Mesendoderm (in vitro differentiated cells): ENCODE measurements at regions not wholly inside any gene's neighbourhood (a gene's known extent, or its start where the extent isn't known, plus 50 kb on each side); places are given as distances from the start of the nearest gene placed in this dataset.

Experiments used
- DNase-seq: peaks from one replicate; pipeline ENCODE4 v3.0.0; 2013
- H2AK5ac ChIP-seq: 2 replicates; pipeline ENCODE4 v1.6.1; 2013; ENCODE audit warnings: low read length, inconsistent platforms
- H2BK120ac ChIP-seq: 2 replicates; pipeline ENCODE4 v1.6.1; 2013; ENCODE audit warnings: low read depth, mild to moderate bottlenecking, low read length, moderate library complexity, mixed read lengths
- H2BK15ac ChIP-seq: replicated peaks from 2 replicates; pipeline ENCODE4 v1.6.1; 2013; ENCODE audit warnings: low read depth, mild to moderate bottlenecking, moderate library complexity
- H2BK5ac ChIP-seq: 2 replicates; pipeline ENCODE4 v1.6.1; 2013; ENCODE audit warnings: low read length, inconsistent platforms
- H3K18ac ChIP-seq: 2 replicates; pipeline ENCODE4 v1.6.1; 2013; ENCODE audit warnings: mild to moderate bottlenecking, low read length, mixed read lengths
- H3K23ac ChIP-seq: one replicate; pipeline ENCODE4 v1.6.1; 2013; ENCODE audit warnings: low read length
- H3K27ac ChIP-seq: 2 replicates; pipeline ENCODE4 v1.5.1; 2013; ENCODE audit warnings: low read depth, mild to moderate bottlenecking, inconsistent platforms, low read length, moderate library complexity
- H3K27me3 ChIP-seq: 2 replicates; pipeline ENCODE4 v1.6.1; 2013; ENCODE audit warnings: low read length, control low read depth, mild to moderate bottlenecking, inconsistent platforms; ENCODE audit not compliant: insufficient read depth, poor library complexity
- H3K36me3 ChIP-seq: 2 replicates; pipeline ENCODE4 v1.6.1; 2013; ENCODE audit warnings: low read length, inconsistent platforms; ENCODE audit not compliant: control insufficient read depth, insufficient read depth
- H3K4ac ChIP-seq: one replicate; pipeline ENCODE4 v1.6.1; 2013; ENCODE audit warnings: low read depth, mild to moderate bottlenecking, low read length, moderate library complexity
- H3K4me1 ChIP-seq: 2 replicates; pipeline ENCODE4 v1.6.1; 2013; ENCODE audit warnings: low read depth, low read length, inconsistent platforms; ENCODE audit not compliant: control insufficient read depth
- H3K4me2 ChIP-seq: 2 replicates; pipeline ENCODE4 v1.6.1; 2013; ENCODE audit warnings: low read length
- H3K4me3 ChIP-seq: 2 replicates; pipeline ENCODE4 v1.5.1; 2013; ENCODE audit warnings: mild to moderate bottlenecking, low read length
- H3K56ac ChIP-seq: one replicate; pipeline ENCODE4 v1.6.1; 2013; ENCODE audit warnings: low read length
- H3K79me1 ChIP-seq: 2 replicates; pipeline ENCODE4 v1.6.1; 2013; ENCODE audit warnings: low read length, inconsistent platforms
- H3K79me2 ChIP-seq: 2 replicates; pipeline ENCODE4 v1.6.1; 2013; ENCODE audit warnings: mild to moderate bottlenecking, low read length; ENCODE audit not compliant: control insufficient read depth, insufficient read depth
- H3K9ac ChIP-seq: 2 replicates; pipeline ENCODE4 v1.6.1; 2013; ENCODE audit warnings: low read length, inconsistent platforms
- H4K5ac ChIP-seq: one replicate; pipeline ENCODE4 v1.6.1; 2013; ENCODE audit warnings: low read length
- H4K8ac ChIP-seq: one replicate; pipeline ENCODE4 v1.6.1; 2013; ENCODE audit warnings: low read depth, mild to moderate bottlenecking, control low read depth, low read length, moderate library complexity
- WGBS: extraction: QIAGEN DNeasy Blood & Tissue Kit; methylation state at CpG from one replicate; pipeline ENCODE4 v1.1.7; 2013; ENCODE audit warnings: low lambda C conversion rate, missing lambda C conversion rate; ENCODE audit not compliant: insufficient coverage; ENCODE audit errors: extremely low coverage; 5-methylcytosine and 5-hydroxymethylcytosine counted together

GRCh38 chr7:113793171-113793570 lies 125.6 kb downstream of the PPP1R3A start:
- no peak overlapping the region for H3K4me3 ChIP-seq
- no peak overlapping the region for H3K4ac ChIP-seq
- no peak overlapping the region for H4K5ac ChIP-seq

GRCh38 chr7:113790025-113790424 lies 128.8 kb downstream of the PPP1R3A start:
- H3K36me3 ChIP-seq, result no peaks in the 10 kb centered on the region
- H3K18ac ChIP-seq, result no peak overlapping the region
- H3K4me1 ChIP-seq, result no peaks in the 10 kb centered on the region
- DNase-seq, result no peak
- WGBS, result no CpG with 5 or more reads among the region's 4 CpGs
- H3K79me1 ChIP-seq, result no peaks in the 10 kb centered on the region
- no peak overlapping the region for H3K4me3 ChIP-seq
- H3K56ac ChIP-seq, result no peak overlapping the region
- H3K9ac ChIP-seq, result no peak overlapping the region
- no peaks in the 10 kb centered on the region for H3K27me3 ChIP-seq
- no peak overlapping the region for H2BK15ac ChIP-seq
- no peak overlapping the region for H2AK5ac ChIP-seq
- H2BK120ac ChIP-seq, result no peak overlapping the region
- no peak overlapping the region for H4K8ac ChIP-seq
- H3K23ac ChIP-seq, result no peak overlapping the region
- no peak overlapping the region for H4K5ac ChIP-seq
- H3K79me2 ChIP-seq, result no peaks in the 10 kb centered on the region
- H3K27ac ChIP-seq, result no peak overlapping the region
- H3K4ac ChIP-seq, result no peak overlapping the region
- no peak overlapping the region for H2BK5ac ChIP-seq
- H3K4me2 ChIP-seq, result no peak overlapping the region

More at GRCh38 chr7:113793171-113793570, 125.6 kb downstream of the PPP1R3A start:
- Histone ChIP-seq H3K79me1 (no peaks in the 10 kb centered on the region), H3K9ac (no peak overlapping the region), H2BK120ac (no peak overlapping the region), H2BK5ac (no peak overlapping the region), H3K79me2 (no peaks in the 10 kb centered on the region), H2BK15ac (no peak overlapping the region), H3K27ac (no peak overlapping the region), H3K56ac (no peak overlapping the region), H2AK5ac (no peak overlapping the region), H3K23ac (no peak overlapping the region), H3K36me3 (no peaks in the 10 kb centered on the region), H3K18ac (no peak overlapping the region), H3K4me1 (no peaks in the 10 kb centered on the region), H3K4me2 (no peak overlapping the region), H3K27me3 (no peaks in the 10 kb centered on the region), H4K8ac (no peak overlapping the region)
- DNase-seq, result no peak
- WGBS, result no CpG with 5 or more reads among the region's 3 CpGs

- Histone ChIP-seq H3K27ac (no peak overlapping the region), H3K56ac (no peak overlapping the region), H3K79me2 (no peaks in the 10 kb centered on the region), H2BK15ac (no peak overlapping the region), H3K79me1 (no peaks in the 10 kb centered on the region), H3K9ac (no peak overlapping the region), H3K18ac (no peak overlapping the region), H4K8ac (no peak overlapping the region), H2BK5ac (no peak overlapping the region), H3K4me2 (no peak overlapping the region), H2AK5ac (no peak overlapping the region), H3K36me3 (no peaks in the 10 kb centered on the region), H3K4ac (no peak overlapping the region), H3K23ac (no peak overlapping the region), H3K4me1 (no peaks in the 10 kb centered on the region), H3K27me3 (no peaks in the 10 kb centered on the region), H2BK120ac (no peak overlapping the region), H4K5ac (no peak overlapping the region), H3K4me3 (no peak overlapping the region)
- DNase-seq, result no peak
- no CpG with 5 or more reads among the region's 2 CpGs for WGBS
These were observed 131.7 kb downstream of the PPP1R3A start for GRCh38 chr7:113787106-113787505.

- no peak overlapping the region for H2BK5ac ChIP-seq
- H3K4ac ChIP-seq, result no peak overlapping the region
- no peak overlapping the region for H3K4me3 ChIP-seq
- no peak overlapping the region for H3K23ac ChIP-seq
- H3K4me1 ChIP-seq, result no peaks in the 10 kb centered on the region
- H3K79me1 ChIP-seq, result no peaks in the 10 kb centered on the region
- no peak overlapping the region for H3K9ac ChIP-seq
- H4K5ac ChIP-seq, result no peak overlapping the region
- no peaks in the 10 kb centered on the region for H3K79me2 ChIP-seq
- no peaks in the 10 kb centered on the region for H3K27me3 ChIP-seq
- DNase-seq, result no peak
- H3K56ac ChIP-seq, result no peak overlapping the region
- no peak overlapping the region for H3K27ac ChIP-seq
- no peak overlapping the region for H4K8ac ChIP-seq
- H2BK15ac ChIP-seq, result no peak overlapping the region
- H3K18ac ChIP-seq, result no peak overlapping the region
- H3K36me3 ChIP-seq, result no peaks in the 10 kb centered on the region
- WGBS, result no CpG with 5 or more reads among the region's 3 CpGs
- H3K4me2 ChIP-seq, result no peak overlapping the region
- no peak overlapping the region for H2AK5ac ChIP-seq
- H2BK120ac ChIP-seq, result no peak overlapping the region
These were observed 133.9 kb downstream of the PPP1R3A start for GRCh38 chr7:113784956-113785355.

GRCh38 chr7:113784316-113784715 lies 134.5 kb downstream of the PPP1R3A start:
- Histone ChIP-seq H3K18ac (no peak overlapping the region), H3K4me1 (no peaks in the 10 kb centered on the region), H2BK5ac (no peak overlapping the region), H2BK120ac (no peak overlapping the region), H3K79me2 (no peaks in the 10 kb centered on the region), H3K23ac (no peak overlapping the region), H3K4me2 (no peak overlapping the region), H3K9ac (no peak overlapping the region), H2AK5ac (no peak overlapping the region), H3K36me3 (no peaks in the 10 kb centered on the region), H3K56ac (no peak overlapping the region), H3K4me3 (no peak overlapping the region), H3K79me1 (no peaks in the 10 kb centered on the region), H2BK15ac (no peak overlapping the region), H3K27me3 (no peaks in the 10 kb centered on the region), H4K5ac (no peak overlapping the region), H3K4ac (no peak overlapping the region), H4K8ac (no peak overlapping the region), H3K27ac (no peak overlapping the region)
- no peak for DNase-seq
- no CpG with 5 or more reads among the region's 2 CpGs for WGBS

DNA sequence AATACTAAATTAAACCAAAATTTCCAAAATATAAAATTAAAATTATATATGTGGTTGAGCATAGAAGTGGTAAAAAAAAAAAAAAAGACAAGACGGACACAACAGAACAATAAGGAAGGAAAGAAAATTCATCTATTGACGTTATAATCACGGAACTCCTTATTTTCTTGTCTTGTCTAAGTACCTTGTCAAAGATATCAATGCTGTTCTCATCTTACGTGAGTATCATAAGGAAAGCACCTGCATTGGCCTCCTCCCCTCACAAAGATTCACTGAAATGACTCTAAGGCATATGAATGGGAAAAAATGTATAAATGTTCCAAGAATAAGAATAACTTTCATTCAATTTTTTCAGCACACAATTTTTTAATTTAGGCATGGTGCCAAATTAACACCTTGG lies 135.4 kb downstream of the PPP1R3A start:
- Histone ChIP-seq H3K27me3 (no peaks in the 10 kb centered on the region), H2AK5ac (no peak overlapping the region), H3K4me3 (no peak overlapping the region), H2BK15ac (no peak overlapping the region), H3K27ac (no peak overlapping the region), H3K23ac (no peak overlapping the region), H4K8ac (no peak overlapping the region), H3K56ac (no peak overlapping the region), H3K36me3 (no peaks in the 10 kb centered on the region), H4K5ac (no peak overlapping the region), H3K4me2 (no peak overlapping the region), H3K79me2 (no peaks in the 10 kb centered on the region), H3K4me1 (no peaks in the 10 kb centered on the region), H3K79me1 (no peaks in the 10 kb centered on the region), H3K9ac (no peak overlapping the region), H3K4ac (no peak overlapping the region), H2BK5ac (no peak overlapping the region), H3K18ac (no peak overlapping the region), H2BK120ac (no peak overlapping the region)
- WGBS, result no CpG with 5 or more reads among the region's 4 CpGs
- DNase-seq, result no peak
